ENCODE measurements at regions not wholly inside any gene's neighbourhood (a gene's known extent, or its start where the extent isn't known, plus 50 kb on each side); places are given as distances from the start of the nearest gene placed in this dataset.

GRCh38 chr5:7955476-7955875 lies 86.5 kb downstream of the MTRR start:
- no peak for DNase-seq (ENCODE audit: low read depth in 2 of 2)

- DNase-seq (ENCODE audit: low read depth in 2 of 2): no peak
Observed at GRCh38 chr5:7957329-7957728, 88.4 kb downstream of the MTRR start.

GRCh38 chr5:7960142-7960541 lies 91.2 kb downstream of the MTRR start:
- DNase-seq (ENCODE audit: low read depth in 2 of 2): no peak

GRCh38 chr5:7961540-7961939 lies 92.6 kb downstream of the MTRR start:
- no peak for DNase-seq (ENCODE audit: low read depth in 2 of 2)

- DNase-seq (ENCODE audit: low read depth in 2 of 2): no peak
Observed at GRCh38 chr5:7970816-7971215, 101.9 kb downstream of the MTRR start.

- DNase-seq (ENCODE audit: low read depth in 2 of 2): no peak
Observed at GRCh38 chr5:7976411-7977190, 107.7 kb downstream of the MTRR start.

GRCh38 chr5:7978114-7978513 lies 109.2 kb downstream of the MTRR start:
- DNase-seq (ENCODE audit: low read depth in 2 of 2): no peak

- DNase-seq (ENCODE audit: low read depth in 2 of 2): no peak
Observed at GRCh38 chr5:7978991-7979390, 110.0 kb downstream of the MTRR start.

- no peak for DNase-seq (ENCODE audit: low read depth in 2 of 2)
Observed at GRCh38 chr5:7980881-7981280, 111.9 kb downstream of the MTRR start.

GRCh38 chr5:7983433-7983832 lies 114.5 kb downstream of the MTRR start:
- no peak for DNase-seq (ENCODE audit: low read depth in 2 of 2)

- DNase-seq (ENCODE audit: low read depth in 2 of 2): no peak
Observed at GRCh38 chr5:7991125-7991821, 122.3 kb downstream of the MTRR start.

GRCh38 chr5:7995688-7996294 lies 126.8 kb downstream of the MTRR start:
- no peak for DNase-seq (ENCODE audit: low read depth in 2 of 2)

- no peak for DNase-seq (ENCODE audit: low read depth in 2 of 2)
Observed at GRCh38 chr5:8005416-8005815, 136.5 kb downstream of the MTRR start.

GRCh38 chr5:8012131-8012977 lies 143.4 kb downstream of the MTRR start:
- no peak for DNase-seq (ENCODE audit: low read depth in 2 of 2)

- DNase-seq (ENCODE audit: low read depth in 2 of 2): no peak
Observed at GRCh38 chr5:8013948-8014710, 145.2 kb downstream of the MTRR start.

- no peak for DNase-seq (ENCODE audit: low read depth in 2 of 2)
Observed at GRCh38 chr5:8019719-8020218, 150.8 kb downstream of the MTRR start.

- DNase-seq (ENCODE audit: low read depth in 2 of 2): no peak
Observed at GRCh38 chr5:8020861-8021514, 152.0 kb downstream of the MTRR start.

GRCh38 chr5:8028243-8028642 lies 159.3 kb downstream of the MTRR start:
- no peak for DNase-seq (ENCODE audit: low read depth in 2 of 2)

- DNase-seq (ENCODE audit: low read depth in 2 of 2): no peak
Observed at GRCh38 chr5:8033261-8033660, 164.3 kb downstream of the MTRR start.

- no peak for DNase-seq (ENCODE audit: low read depth in 2 of 2)
Observed at GRCh38 chr5:8034852-8035251, 165.9 kb downstream of the MTRR start.

- no peak for DNase-seq (ENCODE audit: low read depth in 2 of 2)
Observed at GRCh38 chr5:8048920-8049319, 180.0 kb downstream of the MTRR start.
